Uterus (tissue), 3 donors: ENCODE measurements at regions not wholly inside any gene's neighbourhood (a gene's known extent, or its start where the extent isn't known, plus 50 kb on each side); places are given as distances from the start of the nearest gene placed in this dataset.

Experiments used
- DNase-seq, 2 donors: peaks; one replicate each; pipeline ENCODE4 v3.0.0-alpha.2; 2019 to 2020
- H3K27ac ChIP-seq, 2 donors: fragments of 200-600 bp; sonication (generic); 1 replicate in 1 of 2; 2 replicates in 1 of 2; pipeline ENCODE4 v1.5.1; 2016 to 2018
- H3K27me3 ChIP-seq, 2 donors: fragments of 200-600 bp; sonication (generic); one replicate each; pipeline ENCODE4 v1.5.1; 2018 to 2019; ENCODE audit warnings: control low read depth in 1 of 2
- H3K36me3 ChIP-seq, 2 donors: fragments of 200-600 bp; sonication (generic); one replicate each; pipeline ENCODE4 v1.5.1; 2019; ENCODE audit warnings: control low read depth in 1 of 2
- H3K4me1 ChIP-seq, 2 donors: fragments of 200-600 bp; sonication (generic); one replicate each; pipeline ENCODE4 v1.5.1; 2018 to 2019; ENCODE audit warnings: control low read depth in 1 of 2
- H3K4me3 ChIP-seq, 2 donors: fragments of 200-600 bp; sonication (generic); 1 replicate in 1 of 2; 2 replicates in 1 of 2; pipeline ENCODE4 v1.5.1; 2018 to 2019; ENCODE audit warnings: mild to moderate bottlenecking in 1 of 2
- H3K9me3 ChIP-seq, 2 donors: fragments of 200-600 bp; sonication (generic); one replicate each; pipeline ENCODE4 v1.5.1; 2019; ENCODE audit warnings: control low read depth in 1 of 2
- CTCF ChIP-seq, 4 experiments: fragments of 200-600 bp in 2 of 4; fragments of 450-650 bp in 2 of 4; sonication (generic) in 2 of 4; IDR thresholded peaks; one replicate each; pipeline ENCODE4 v1.5.1; 2016 to 2019; ENCODE audit warnings: antibody characterized with exemption in 4 of 4, mild to moderate bottlenecking in 2 of 4, moderate library complexity in 1 of 4
- POLR2A ChIP-seq, 2 donors: fragments of 450-650 bp; IDR thresholded peaks; one replicate each; pipeline ENCODE4 v1.6.1; 2016; ENCODE audit warnings: antibody characterized with exemption in 2 of 2, mild to moderate bottlenecking in 1 of 2, moderate library complexity in 1 of 2
- intact Hi-C: fragments of 100-400 bp; cut with DNase I; formaldehyde crosslinking; loops from one replicate; pipeline ENCODE4 v1.15.1; 2023; ENCODE audit warnings: low total_unique reads
- donor health status: DM: yes; HTN: yes; CAD: no.

GRCh38 chr3:18149386-18149785 lies 275.8 kb downstream of the SATB1 start:
- H3K9me3 ChIP-seq, result no peaks in the 10 kb centered on the region
- H3K36me3 ChIP-seq, result no peaks in the 10 kb centered on the region
- no peaks in the 10 kb centered on the region for H3K4me1 ChIP-seq
- H3K27me3 ChIP-seq, result no peaks in the 10 kb centered on the region
- no peak overlapping the region for H3K27ac ChIP-seq
- no peak for DNase-seq
- intact Hi-C loops, result no loop called here
- no peak overlapping the region for H3K4me3 ChIP-seq
- TF ChIP-seq CTCF (IDR thresholded peaks at IDR 0.05) (no peak), POLR2A (IDR thresholded peaks at IDR 0.05) (no peak)

GRCh38 chr3:18144571-18144970 lies 280.6 kb downstream of the SATB1 start:
- Histone ChIP-seq H3K36me3 (no peaks in the 10 kb centered on the region), H3K27ac (no peak overlapping the region), H3K27me3 (no peaks in the 10 kb centered on the region), H3K4me3 (no peak overlapping the region), H3K4me1 (no peaks in the 10 kb centered on the region), H3K9me3 (no peaks in the 10 kb centered on the region)
- intact Hi-C loops, result no loop called here
- DNase-seq, result no peak
- TF ChIP-seq CTCF (IDR thresholded peaks at IDR 0.05) (no peak), POLR2A (IDR thresholded peaks at IDR 0.05) (no peak)

- no peak overlapping the region for H3K4me3 ChIP-seq
- intact Hi-C loops, result no loop called here
- DNase-seq, result no peak
- H3K4me1 ChIP-seq, result no peaks in the 10 kb centered on the region
- no peaks in the 10 kb centered on the region for H3K27me3 ChIP-seq
- TF ChIP-seq POLR2A (IDR thresholded peaks at IDR 0.05) (no peak), CTCF (IDR thresholded peaks at IDR 0.05) (no peak)
- H3K9me3 ChIP-seq, result no peaks in the 10 kb centered on the region
- H3K27ac ChIP-seq, result no peak overlapping the region
- H3K36me3 ChIP-seq, result no peaks in the 10 kb centered on the region
Observed at GRCh38 chr3:18143258-18143780, 281.8 kb downstream of the SATB1 start.

- H3K27me3 ChIP-seq, result no peaks in the 10 kb centered on the region
- DNase-seq, result no peak
- intact Hi-C loops, result no loop called here
- TF ChIP-seq POLR2A (IDR thresholded peaks at IDR 0.05) (no peak), CTCF (IDR thresholded peaks at IDR 0.05) (no peak)
- H3K9me3 ChIP-seq, result no peaks in the 10 kb centered on the region
- no peaks in the 10 kb centered on the region for H3K36me3 ChIP-seq
- no peak overlapping the region for H3K27ac ChIP-seq
- no peaks in the 10 kb centered on the region for H3K4me1 ChIP-seq
- H3K4me3 ChIP-seq, result no peak overlapping the region
Observed at GRCh38 chr3:18137958-18138357, 287.2 kb downstream of the SATB1 start.

- intact Hi-C loops, result no loop called here
- Histone ChIP-seq H3K36me3 (no peaks in the 10 kb centered on the region), H3K4me1 (no peaks in the 10 kb centered on the region), H3K9me3 (no peaks in the 10 kb centered on the region), H3K27ac (no peak overlapping the region), H3K27me3 (no peaks in the 10 kb centered on the region), H3K4me3 (no peak overlapping the region)
- no peak for DNase-seq
- TF ChIP-seq POLR2A (IDR thresholded peaks at IDR 0.05) (no peak), CTCF (IDR thresholded peaks at IDR 0.05) (no peak)
Observed at GRCh38 chr3:18135060-18135814, 289.9 kb downstream of the SATB1 start.
